H1 (cell line): ENCODE measurements at regions not wholly inside any gene's neighbourhood (a gene's known extent, or its start where the extent isn't known, plus 50 kb on each side); places are given as distances from the start of the nearest gene placed in this dataset.

ENCODE experiments used
- CTCF ChIA-PET: fragments of 300-600 bp; sonication (Branson Sonifier 250); formaldehyde crosslinking; loops from one replicate; lab custom pipeline; 2021; ENCODE audit not compliant: partially characterized antibody; lab: Charles Lee
- POLR2A ChIA-PET: fragments of 300-600 bp; sonication (Branson Sonifier 250); formaldehyde crosslinking; loops from one replicate; lab custom pipeline; 2021; ENCODE audit warnings: inconsistent platforms; ENCODE audit not compliant: partially characterized antibody; lab: Charles Lee
- DNase-seq, 2 experiments: peaks; one replicate each; pipeline versions ENCODE4 v3.0.0 to v3.0.0-alpha.2; 2010 to 2022; ENCODE audit warnings: low spot score in 2 of 2, low read depth in 1 of 2, mixed read lengths in 1 of 2
- FAIRE-seq: peaks from 2 replicates; lab custom pipeline; 2011; peaks lifted over from hg19 to GRCh38; lab: Jason Lieb, UNC
- H2AFZ ChIP-seq: 2 replicates; pipeline ENCODE4 v1.8.1; 2012; ENCODE audit warnings: low read length, inconsistent platforms
- H2AK5ac ChIP-seq: 2 replicates; pipeline ENCODE4 v1.6.1; 2013; ENCODE audit warnings: low read depth, low read length
- H2BK120ac ChIP-seq: replicated peaks from 2 replicates; pipeline ENCODE3; 2013; ENCODE audit warnings: low read depth, low read length, inconsistent platforms
- H2BK12ac ChIP-seq: 2 replicates; pipeline ENCODE4 v1.6.1; 2013; ENCODE audit warnings: low read depth, low read length
- H2BK15ac ChIP-seq: 2 replicates; pipeline ENCODE4 v1.6.1; 2013; ENCODE audit warnings: low read length
- H2BK20ac ChIP-seq: 2 replicates; pipeline ENCODE4 v1.6.1; 2013; ENCODE audit warnings: low read length
- H2BK5ac ChIP-seq: 2 replicates; pipeline ENCODE4 v1.6.1; 2013; ENCODE audit warnings: low read depth, low read length
- H3K14ac ChIP-seq: 2 replicates; pipeline ENCODE4 v1.6.1; 2013; ENCODE audit warnings: inconsistent platforms; ENCODE audit not compliant: insufficient read length
- H3K18ac ChIP-seq: 2 replicates; pipeline ENCODE4 v1.6.1; 2013; ENCODE audit warnings: low read length; ENCODE audit errors: extremely low read depth
- H3K23ac ChIP-seq: 2 replicates; pipeline ENCODE4 v1.6.1; 2013; ENCODE audit warnings: inconsistent platforms; ENCODE audit not compliant: insufficient read length
- H3K23me2 ChIP-seq: 2 replicates; pipeline ENCODE4 v1.6.1; 2013; ENCODE audit warnings: low read depth, low read length
- H3K27ac ChIP-seq: 2 replicates; pipeline ENCODE4 v1.6.1; 2011; ENCODE audit warnings: low read depth, low read length, inconsistent platforms
- H3K27me3 ChIP-seq, 4 experiments: replicated peaks in 1 of 4; 1 replicate in 1 of 4; 2 replicates in 3 of 4; pipeline versions ENCODE4 v1.6.1 to v1.8.1; 2011 to 2013; ENCODE audit warnings: low read length in 3 of 4, mild to moderate bottlenecking in 3 of 4, inconsistent platforms in 2 of 4, mixed read lengths in 2 of 4, moderate library complexity in 1 of 4; ENCODE audit not compliant: control insufficient read depth in 3 of 4, insufficient read depth in 3 of 4; ENCODE audit errors: extremely low read depth in 1 of 4
- H3K36me3 ChIP-seq, 4 experiments: 2 replicates each; pipeline versions ENCODE4 v1.6.1 to v1.8.1; 2011 to 2013; ENCODE audit warnings: mild to moderate bottlenecking in 4 of 4, low read length in 3 of 4, moderate library complexity in 2 of 4, control low read depth in 1 of 4, inconsistent platforms in 1 of 4; ENCODE audit not compliant: insufficient read depth in 4 of 4, control insufficient read depth in 2 of 4
- H3K4ac ChIP-seq: replicated peaks from 2 replicates; pipeline ENCODE3; 2013; ENCODE audit warnings: low read length, low read depth, mixed read lengths, inconsistent platforms; ENCODE audit not compliant: insufficient read length
- H3K4me1 ChIP-seq, 4 experiments: replicated peaks in 1 of 4; 1 replicate in 1 of 4; 2 replicates in 3 of 4; pipeline versions ENCODE4 v1.6.1 to v1.8.1; 2011 to 2013; ENCODE audit warnings: low read length in 3 of 4, inconsistent platforms in 2 of 4, mixed read lengths in 1 of 4; ENCODE audit not compliant: insufficient read depth in 4 of 4, control insufficient read depth in 3 of 4
- H3K4me2 ChIP-seq, 2 experiments: 2 replicates each; pipeline versions ENCODE4 v1.6.1 to v1.8.1; 2011 to 2013; ENCODE audit warnings: low read depth in 2 of 2, low read length in 2 of 2, control low read depth in 1 of 2, inconsistent platforms in 1 of 2, mild to moderate bottlenecking in 1 of 2; ENCODE audit not compliant: insufficient read depth in 1 of 2
- H3K4me3 ChIP-seq, 4 experiments: fragments of 200-600, 300-600 bp in 1 of 4; sonication (generic), shearing (Covaris generic), sonication (Bioruptor Twin) in 1 of 4; 2 replicates each; pipeline versions ENCODE4 v1.5.1 to v1.8.1; 2011 to 2016; ENCODE audit warnings: low read length in 4 of 4, low read depth in 3 of 4, control low read depth in 2 of 4, inconsistent platforms in 2 of 4, mild to moderate bottlenecking in 2 of 4, mixed read lengths in 1 of 4, moderate library complexity in 1 of 4; ENCODE audit not compliant: insufficient read depth in 2 of 4; ENCODE audit errors: extremely low read depth in 1 of 4
- H3K56ac ChIP-seq: replicated peaks from 2 replicates; pipeline ENCODE3; 2013; ENCODE audit warnings: low read depth, mild to moderate bottlenecking, mixed read lengths, low read length, inconsistent platforms; ENCODE audit not compliant: insufficient read length
- H3K79me1 ChIP-seq: 2 replicates; pipeline ENCODE4 v1.6.1; 2013; ENCODE audit warnings: low read depth, low read length, control low read depth
- H3K79me2 ChIP-seq, 2 experiments: 2 replicates each; pipeline versions ENCODE4 v1.6.1 to v1.8.1; 2012 to 2013; ENCODE audit warnings: low read length in 2 of 2, mild to moderate bottlenecking in 2 of 2, inconsistent platforms in 1 of 2; ENCODE audit not compliant: insufficient read depth in 2 of 2, control insufficient read depth in 1 of 2
- H3K9ac ChIP-seq, 4 experiments: replicated peaks in 1 of 4; 1 replicate in 1 of 4; 2 replicates in 3 of 4; pipeline versions ENCODE4 v1.6.1 to v1.8.1; 2011 to 2013; ENCODE audit warnings: low read depth in 3 of 4, low read length in 3 of 4, control low read depth in 2 of 4, mild to moderate bottlenecking in 2 of 4, moderate library complexity in 2 of 4, inconsistent platforms in 1 of 4; ENCODE audit errors: extremely low read depth in 1 of 4
- H3K9me3 ChIP-seq, 2 experiments: 2 replicates each; pipeline versions ENCODE4 v1.6.1 to v1.8.1; 2012 to 2013; ENCODE audit warnings: mild to moderate bottlenecking in 2 of 2, moderate library complexity in 2 of 2, control low read depth in 1 of 2, inconsistent platforms in 1 of 2, low read depth in 1 of 2, low read length in 1 of 2, mixed read lengths in 1 of 2; ENCODE audit not compliant: insufficient read depth in 2 of 2
- H4K20me1 ChIP-seq, 2 experiments: replicated peaks in 1 of 2; 2 replicates each; pipeline versions ENCODE3 to v1.8.1; 2011 to 2013; ENCODE audit warnings: inconsistent platforms in 2 of 2, low read length in 2 of 2, mild to moderate bottlenecking in 1 of 2; ENCODE audit not compliant: insufficient read depth in 2 of 2, control insufficient read depth in 1 of 2
- H4K5ac ChIP-seq: 2 replicates; pipeline ENCODE4 v1.6.1; 2013; ENCODE audit warnings: low read length, low read depth, mixed read lengths, inconsistent platforms; ENCODE audit not compliant: insufficient read length
- H4K8ac ChIP-seq: 2 replicates; pipeline ENCODE4 v1.8.0; 2013; ENCODE audit warnings: mild to moderate bottlenecking, moderate library complexity, low read length, inconsistent platforms; ENCODE audit not compliant: insufficient read depth; ENCODE audit errors: extremely low read depth
- H4K91ac ChIP-seq: replicated peaks from 2 replicates; pipeline ENCODE3; 2013; ENCODE audit warnings: low read length, mixed read lengths, inconsistent platforms; ENCODE audit not compliant: insufficient read length
- CBX8 ChIP-seq: fragments of 300-800, 300-1000 bp; sonication (generic); IDR thresholded peaks from 2 replicates; pipeline ENCODE4 v1.7.1; 2016; ENCODE audit warnings: low read depth, low read length, borderline replicate concordance
- CHD1 ChIP-seq: IDR thresholded peaks from 2 replicates; pipeline ENCODE4 v1.6.1; 2012; ENCODE audit warnings: low read depth, low read length, improper control_type of control experiment
- EZH2 ChIP-seq: fragments of 200-600 bp; sonication (generic); IDR thresholded peaks from 2 replicates; pipeline ENCODE4 v1.7.1; 2012; ENCODE audit warnings: low read depth, mild to moderate bottlenecking, moderate library complexity, low read length, inconsistent platforms; ENCODE audit not compliant: severe bottlenecking
- JUN ChIP-seq: IDR thresholded peaks from 2 replicates; pipeline ENCODE4 v1.6.1; 2011; ENCODE audit warnings: low read depth, mild to moderate bottlenecking, improper control_type of control experiment, low read length
- KDM4A ChIP-seq: IDR thresholded peaks from one replicate; pipeline ENCODE4 v1.7.1; 2012; ENCODE audit warnings: low read depth, mild to moderate bottlenecking, moderate library complexity, low read length, inconsistent platforms; ENCODE audit not compliant: severe bottlenecking
- MAFK ChIP-seq: IDR thresholded peaks from 2 replicates; pipeline ENCODE4 v1.6.1; 2012; ENCODE audit warnings: low read depth, mild to moderate bottlenecking, improper control_type of control experiment, low read length
- NRF1 ChIP-seq: IDR thresholded peaks from 2 replicates; pipeline ENCODE4 v1.6.1; 2011; ENCODE audit warnings: mild to moderate bottlenecking, low read depth, low read length, improper control_type of control experiment
- POLR2A ChIP-seq, 2 experiments: IDR thresholded peaks; 1 replicate in 1 of 2; 2 replicates in 1 of 2; pipeline ENCODE4 v1.6.1; 2011; ENCODE audit warnings: low read depth in 2 of 2, low read length in 2 of 2, mild to moderate bottlenecking in 2 of 2; ENCODE audit errors: control extremely low read depth in 1 of 2
- RNF2 ChIP-seq: fragments of 200-900, 300-1000 bp; sonication (generic); IDR thresholded peaks from 2 replicates; pipeline ENCODE4 v1.7.1; 2016; ENCODE audit warnings: borderline replicate concordance, low read depth, mild to moderate bottlenecking, antibody characterized with exemption, low read length; ENCODE audit not compliant: poor library complexity, severe bottlenecking; ENCODE audit errors: missing control alignments
- TEAD4 ChIP-seq: IDR thresholded peaks from 2 replicates; pipeline ENCODE4 v1.6.1; 2012; ENCODE audit warnings: low read depth, low read length, inconsistent platforms, mixed read lengths
- WGBS, 2 experiments: shearing (Covaris generic) in 1 of 2; methylation state at CpG; one replicate each; pipeline versions ENCODE4 v1.1.6 to v1.1.7; 2013 to 2015; ENCODE audit warnings: low lambda C conversion rate in 2 of 2, mixed read lengths in 2 of 2, inconsistent platforms in 1 of 2, low coverage in 1 of 2, missing lambda C conversion rate in 1 of 2; ENCODE audit not compliant: insufficient replicate concordance in 2 of 2, insufficient coverage in 1 of 2, insufficient read length in 1 of 2; ENCODE audit errors: extremely low coverage in 1 of 2, missing lambda C conversion rate in 1 of 2; 5-methylcytosine and 5-hydroxymethylcytosine counted together

- H3K9ac ChIP-seq = no peak overlapping the region
- H3K27me3 ChIP-seq = peaks cover 0 to 1% (median 0%) of the 10 kb centered on the region in 4 experiments; a peak in 1 of 7 replicates
These were observed 60.8 kb upstream of the PDE3B start for GRCh38 chr11:14582793-14583192.

More at GRCh38 chr11:14582793-14583192, 60.8 kb upstream of the PDE3B start:
- FAIRE-seq (no peak), DNase-seq (no peak)
- Histone ChIP-seq H4K20me1 (no peaks in the 10 kb centered on the region), H4K5ac (no peak overlapping the region), H3K14ac (no peak overlapping the region), H2BK5ac (no peak overlapping the region), H3K4me1 (no peaks in the 10 kb centered on the region), H3K4me3 (no peak overlapping the region), H3K79me2 (no peaks in the 10 kb centered on the region), H3K23ac (no peak overlapping the region), H3K18ac (no peak overlapping the region), H3K9me3 (no peaks in the 10 kb centered on the region), H2AK5ac (no peak overlapping the region), H3K4ac (no peak overlapping the region), H3K56ac (no peak overlapping the region), H3K79me1 (no peaks in the 10 kb centered on the region), H3K23me2 (no peaks in the 10 kb centered on the region), H4K8ac (no peak overlapping the region), H2BK120ac (no peak overlapping the region), H2BK20ac (no peak overlapping the region), H4K91ac (no peak overlapping the region), H3K4me2 (no peak overlapping the region), H3K27ac (no peak overlapping the region), H2AFZ (no peak overlapping the region), H2BK15ac (no peak overlapping the region), H2BK12ac (no peak overlapping the region), H3K36me3 (no peaks in the 10 kb centered on the region)
- POLR2A ChIA-PET = no interaction called here
- 97% methylated on average over 6 of the region's 6 CpGs; no CpG with 5 or more reads in 1 of the 2 experiments for WGBS, 2 experiments
- CTCF ChIA-PET = interaction anchor here (0.7 to 1.5 kb wide), 2 partner anchors 323 to 325 kb away, joined by 3 read pairs; no protein-coding TSS in a partner anchor
- TF ChIP-seq NRF1 (no peak), EZH2 (no peak), RNF2 (no peak), CHD1 (no peak), MAFK (no peak), TEAD4 (no peak), KDM4A (no peak), CBX8 (no peak), JUN (no peak), POLR2A (IDR thresholded peaks at IDR 0.05; ENCODE audit: control extremely low read depth in 1 of 2, low read depth in 2 of 2, low read length in 2 of 2) (no peak)
